Prostate gland (tissue), 2 donors: ENCODE measurements at regions not wholly inside any gene's neighbourhood (a gene's known extent, or its start where the extent isn't known, plus 50 kb on each side); places are given as distances from the start of the nearest gene placed in this dataset.

Experiments used
- POLR2A ChIP-seq: fragments of 450-650 bp; IDR thresholded peaks from one replicate; pipeline ENCODE4 v1.6.1; 2016; ENCODE audit warnings: antibody characterized with exemption, mild to moderate bottlenecking
- POLR2AphosphoS5 ChIP-seq: sonication (generic); formaldehyde crosslinking; IDR thresholded peaks from one replicate; pipeline ENCODE4 v1.6.1; 2017; ENCODE audit warnings: antibody characterized with exemption
- TF ChIP-seq, protein P1 (sequence below), 4 experiments: fragments of 200-600 bp in 2 of 4; fragments of 450-650 bp in 2 of 4; sonication (generic) in 2 of 4; IDR thresholded peaks; 1 replicate in 3 of 4; 2 replicates in 1 of 4; pipeline ENCODE4 v1.5.1; 2016 to 2019; ENCODE audit warnings: antibody characterized with exemption in 4 of 4, mild to moderate bottlenecking in 2 of 4, moderate library complexity in 2 of 4

DNA sequence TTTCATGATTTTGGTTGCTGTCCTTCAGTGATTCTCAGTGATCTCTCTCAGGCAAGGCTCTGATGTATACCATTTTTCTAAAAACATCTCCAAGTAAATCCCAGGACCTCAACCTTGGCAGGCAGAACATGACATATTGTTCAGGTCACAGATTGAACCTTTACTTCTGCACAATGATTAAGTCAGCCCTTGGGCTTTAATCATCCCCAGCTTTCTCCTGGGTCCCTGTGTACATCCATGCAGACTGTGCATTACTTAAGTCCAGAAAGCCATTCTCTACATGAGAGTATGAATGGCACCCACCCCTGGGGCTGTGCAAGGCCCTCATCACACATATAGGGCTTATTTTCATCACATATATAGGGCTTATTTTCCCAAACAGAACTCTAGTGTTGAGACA is 58.7 kb upstream of the ADAMTS3 start:
- TF ChIP-seq, protein P1, sequence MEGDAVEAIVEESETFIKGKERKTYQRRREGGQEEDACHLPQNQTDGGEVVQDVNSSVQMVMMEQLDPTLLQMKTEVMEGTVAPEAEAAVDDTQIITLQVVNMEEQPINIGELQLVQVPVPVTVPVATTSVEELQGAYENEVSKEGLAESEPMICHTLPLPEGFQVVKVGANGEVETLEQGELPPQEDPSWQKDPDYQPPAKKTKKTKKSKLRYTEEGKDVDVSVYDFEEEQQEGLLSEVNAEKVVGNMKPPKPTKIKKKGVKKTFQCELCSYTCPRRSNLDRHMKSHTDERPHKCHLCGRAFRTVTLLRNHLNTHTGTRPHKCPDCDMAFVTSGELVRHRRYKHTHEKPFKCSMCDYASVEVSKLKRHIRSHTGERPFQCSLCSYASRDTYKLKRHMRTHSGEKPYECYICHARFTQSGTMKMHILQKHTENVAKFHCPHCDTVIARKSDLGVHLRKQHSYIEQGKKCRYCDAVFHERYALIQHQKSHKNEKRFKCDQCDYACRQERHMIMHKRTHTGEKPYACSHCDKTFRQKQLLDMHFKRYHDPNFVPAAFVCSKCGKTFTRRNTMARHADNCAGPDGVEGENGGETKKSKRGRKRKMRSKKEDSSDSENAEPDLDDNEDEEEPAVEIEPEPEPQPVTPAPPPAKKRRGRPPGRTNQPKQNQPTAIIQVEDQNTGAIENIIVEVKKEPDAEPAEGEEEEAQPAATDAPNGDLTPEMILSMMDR (IDR thresholded peaks at IDR 0.05): no peak
- TF ChIP-seq POLR2AphosphoS5 (no peak), POLR2A (no peak)
